Endothelial cell (in vitro differentiated cells): ENCODE measurements at regions not wholly inside any gene's neighbourhood (a gene's known extent, or its start where the extent isn't known, plus 50 kb on each side); places are given as distances from the start of the nearest gene placed in this dataset.
A peak's percentile ranks its signal among the peaks of the same experiment; 100 is the strongest.
"Not testable (repeated sequence)": the region's sequence is repeated elsewhere in the genome, so short reads cannot be mapped to it uniquely, and the experiment has no call there.

ENCODE experiments used
- DNase-seq: peaks from one replicate; pipeline ENCODE4 v3.0.0; 2021; ENCODE audit warnings: low spot score
- H3K27ac Mint-ChIP-seq: one replicate; pipeline ENCODE4 v1.8.0; 2021; ENCODE audit warnings: mixed read lengths, inconsistent platforms; ENCODE audit not compliant: unreplicated experiment
- H3K27me3 Mint-ChIP-seq: one replicate; pipeline ENCODE4 v1.8.0; 2021; ENCODE audit warnings: mild to moderate bottlenecking, moderate library complexity, mixed read lengths, inconsistent platforms; ENCODE audit not compliant: unreplicated experiment
- H3K36me3 Mint-ChIP-seq: one replicate; pipeline ENCODE4 v1.8.0; 2021; ENCODE audit warnings: mild to moderate bottlenecking, low read depth, mixed read lengths, inconsistent platforms; ENCODE audit not compliant: unreplicated experiment
- H3K4me1 Mint-ChIP-seq: one replicate; pipeline ENCODE4 v1.8.0; 2021; ENCODE audit warnings: mild to moderate bottlenecking, mixed read lengths, inconsistent platforms; ENCODE audit not compliant: unreplicated experiment
- H3K4me3 Mint-ChIP-seq: one replicate; pipeline ENCODE4 v1.8.0; 2021; ENCODE audit warnings: mild to moderate bottlenecking, mixed read lengths, inconsistent platforms; ENCODE audit not compliant: unreplicated experiment
- H3K9me3 Mint-ChIP-seq: one replicate; pipeline ENCODE4 v1.8.0; 2021; ENCODE audit warnings: mixed read lengths, inconsistent platforms; ENCODE audit not compliant: unreplicated experiment
- TF ChIP-seq, protein P1 (sequence below): fragments of 200-600 bp; sonication (generic); IDR thresholded peaks from one replicate; pipeline ENCODE4 v1.5.0; 2021; ENCODE audit warnings: antibody characterized with exemption; ENCODE audit not compliant: unreplicated experiment

DNA sequence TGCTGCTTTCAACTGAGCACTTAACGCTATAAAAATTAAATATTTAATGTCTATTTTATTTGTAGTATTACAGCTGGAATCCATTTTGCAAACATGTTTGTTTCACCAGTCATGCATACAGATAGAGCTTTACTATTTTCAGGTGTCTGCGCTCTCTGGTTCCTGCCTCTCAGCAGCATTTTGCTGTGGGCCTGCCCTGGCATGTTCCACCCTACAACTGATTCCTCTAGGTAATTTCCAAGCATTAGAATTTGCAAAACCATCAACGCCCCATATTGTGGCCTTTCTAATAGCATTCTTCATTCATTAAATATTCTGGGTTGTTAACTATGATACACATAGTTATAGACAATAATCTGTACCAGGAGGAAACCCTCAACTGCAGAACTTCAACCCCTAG is 266.4 kb upstream of the DLGAP1 start:
- H3K27me3 Mint-ChIP-seq: no peaks in the 10 kb centered on the region
- no peaks in the 10 kb centered on the region for H3K9me3 Mint-ChIP-seq
- DNase-seq: no peak
- TF ChIP-seq, protein P1, sequence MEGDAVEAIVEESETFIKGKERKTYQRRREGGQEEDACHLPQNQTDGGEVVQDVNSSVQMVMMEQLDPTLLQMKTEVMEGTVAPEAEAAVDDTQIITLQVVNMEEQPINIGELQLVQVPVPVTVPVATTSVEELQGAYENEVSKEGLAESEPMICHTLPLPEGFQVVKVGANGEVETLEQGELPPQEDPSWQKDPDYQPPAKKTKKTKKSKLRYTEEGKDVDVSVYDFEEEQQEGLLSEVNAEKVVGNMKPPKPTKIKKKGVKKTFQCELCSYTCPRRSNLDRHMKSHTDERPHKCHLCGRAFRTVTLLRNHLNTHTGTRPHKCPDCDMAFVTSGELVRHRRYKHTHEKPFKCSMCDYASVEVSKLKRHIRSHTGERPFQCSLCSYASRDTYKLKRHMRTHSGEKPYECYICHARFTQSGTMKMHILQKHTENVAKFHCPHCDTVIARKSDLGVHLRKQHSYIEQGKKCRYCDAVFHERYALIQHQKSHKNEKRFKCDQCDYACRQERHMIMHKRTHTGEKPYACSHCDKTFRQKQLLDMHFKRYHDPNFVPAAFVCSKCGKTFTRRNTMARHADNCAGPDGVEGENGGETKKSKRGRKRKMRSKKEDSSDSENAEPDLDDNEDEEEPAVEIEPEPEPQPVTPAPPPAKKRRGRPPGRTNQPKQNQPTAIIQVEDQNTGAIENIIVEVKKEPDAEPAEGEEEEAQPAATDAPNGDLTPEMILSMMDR: no peak
- no peak overlapping the region for H3K27ac Mint-ChIP-seq
- peaks cover 4% of the 10 kb centered on the region for H3K4me1 Mint-ChIP-seq
- H3K4me3 Mint-ChIP-seq: no peak overlapping the region
- no peaks in the 10 kb centered on the region for H3K36me3 Mint-ChIP-seq

DNA sequence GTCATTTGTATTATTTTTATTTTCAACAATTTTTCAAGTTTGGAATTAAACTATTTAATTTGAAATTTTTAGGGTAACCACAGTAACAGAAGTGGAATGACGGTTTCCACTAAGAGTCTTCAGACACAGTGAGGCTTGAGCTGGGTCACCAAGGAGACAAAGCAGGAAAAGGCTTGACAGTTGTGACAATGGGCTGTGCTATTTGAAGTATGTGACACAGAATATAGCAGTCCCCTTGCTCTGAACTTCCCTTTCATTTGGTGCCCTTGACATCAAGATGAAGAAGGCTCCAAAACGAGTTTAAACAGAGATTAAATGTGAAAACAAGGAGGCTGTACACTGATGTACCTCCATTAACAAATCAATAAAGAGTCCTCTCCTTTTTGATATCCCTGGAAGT is 265.4 kb upstream of the DLGAP1 start:
- no peak overlapping the region for H3K4me3 Mint-ChIP-seq
- peak overlapping the region; percentile 10 for H3K27ac Mint-ChIP-seq
- H3K4me1 Mint-ChIP-seq: peaks cover 4% of the 10 kb centered on the region
- H3K36me3 Mint-ChIP-seq: no peaks in the 10 kb centered on the region
- DNase-seq: no peak
- no peaks in the 10 kb centered on the region for H3K27me3 Mint-ChIP-seq
- TF ChIP-seq, protein P1: no peak
- H3K9me3 Mint-ChIP-seq: no peaks in the 10 kb centered on the region

DNA sequence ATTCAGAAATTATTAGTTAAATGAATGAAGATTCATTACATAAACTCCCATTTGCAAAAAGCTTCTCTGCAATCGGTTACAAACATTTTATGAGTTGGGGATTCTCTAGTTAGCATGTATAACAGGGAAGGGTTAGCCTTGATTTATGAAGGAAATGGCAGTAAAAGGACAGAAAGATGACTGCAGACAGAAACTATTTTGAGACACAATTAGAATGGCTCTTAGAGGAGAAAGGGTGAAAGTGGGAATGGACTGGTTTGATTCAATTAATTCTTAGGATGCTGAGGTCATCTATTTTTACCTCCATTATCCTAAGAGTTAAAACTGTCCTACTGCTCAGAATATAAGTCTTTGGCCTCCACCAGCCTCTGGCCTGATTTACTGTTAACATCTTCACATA is 250.8 kb upstream of the DLGAP1 start:
- Mint-ChIP-seq H3K9me3 (no peaks in the 10 kb centered on the region), H3K27me3 (peaks cover 2% of the 10 kb centered on the region), H3K27ac (no peak overlapping the region), H3K36me3 (no peaks in the 10 kb centered on the region), H3K4me3 (no peak overlapping the region), H3K4me1 (no peaks in the 10 kb centered on the region)
- DNase-seq: no peak
- TF ChIP-seq, protein P1: no peak

DNA sequence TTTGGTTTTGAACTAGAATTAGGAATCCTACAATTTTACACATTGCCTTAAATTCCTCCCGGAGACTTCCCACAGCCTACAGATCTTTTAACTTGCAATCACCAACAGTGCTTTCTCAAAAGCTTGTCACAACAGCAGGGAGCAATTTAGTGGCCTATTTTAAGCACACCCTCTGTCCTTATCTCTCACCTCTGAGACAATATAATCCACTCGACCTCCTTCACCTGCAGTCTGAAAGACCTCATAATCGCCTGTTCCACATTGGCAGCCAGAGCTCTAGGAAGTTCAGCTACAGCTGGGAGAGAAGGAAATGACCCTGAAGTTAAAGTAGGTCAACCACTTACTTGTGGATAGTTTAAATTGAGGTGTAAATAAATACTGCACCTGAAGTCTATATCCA is 249.7 kb upstream of the DLGAP1 start:
- no peaks in the 10 kb centered on the region for H3K4me1 Mint-ChIP-seq
- no peak for DNase-seq
- H3K27me3 Mint-ChIP-seq: peaks cover 2% of the 10 kb centered on the region
- TF ChIP-seq, protein P1: no peak
- H3K36me3 Mint-ChIP-seq: no peaks in the 10 kb centered on the region
- H3K9me3 Mint-ChIP-seq: no peaks in the 10 kb centered on the region
- H3K27ac Mint-ChIP-seq: no peak overlapping the region
- H3K4me3 Mint-ChIP-seq: no peak overlapping the region

DNA sequence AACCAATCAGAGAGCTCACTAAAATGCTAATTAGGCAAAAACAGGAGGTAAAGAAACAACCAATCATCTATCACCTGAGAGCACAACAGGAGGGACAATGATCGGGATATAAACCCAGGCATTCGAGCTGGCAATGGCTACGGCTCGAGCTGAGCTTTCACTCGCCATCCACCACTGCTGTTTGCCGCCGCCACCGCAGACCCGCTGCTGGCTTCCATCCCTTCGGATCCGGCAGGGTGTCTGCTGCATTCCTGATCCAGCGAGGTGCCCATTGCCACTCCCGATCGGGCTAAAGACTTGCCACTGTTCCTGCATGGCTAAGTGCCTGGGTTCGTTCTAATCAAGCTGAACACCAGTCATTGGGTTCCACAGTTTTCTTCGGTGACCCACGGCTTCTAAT is 236.7 kb upstream of the DLGAP1 start:
- H3K27ac Mint-ChIP-seq: no peak overlapping the region
- no peak overlapping the region for H3K4me3 Mint-ChIP-seq
- DNase-seq: no peak
- no peaks in the 10 kb centered on the region for H3K4me1 Mint-ChIP-seq
- H3K9me3 Mint-ChIP-seq: no peaks in the 10 kb centered on the region
- no peaks in the 10 kb centered on the region for H3K27me3 Mint-ChIP-seq
- TF ChIP-seq, protein P1: no peak
- H3K36me3 Mint-ChIP-seq: no peaks in the 10 kb centered on the region

DNA sequence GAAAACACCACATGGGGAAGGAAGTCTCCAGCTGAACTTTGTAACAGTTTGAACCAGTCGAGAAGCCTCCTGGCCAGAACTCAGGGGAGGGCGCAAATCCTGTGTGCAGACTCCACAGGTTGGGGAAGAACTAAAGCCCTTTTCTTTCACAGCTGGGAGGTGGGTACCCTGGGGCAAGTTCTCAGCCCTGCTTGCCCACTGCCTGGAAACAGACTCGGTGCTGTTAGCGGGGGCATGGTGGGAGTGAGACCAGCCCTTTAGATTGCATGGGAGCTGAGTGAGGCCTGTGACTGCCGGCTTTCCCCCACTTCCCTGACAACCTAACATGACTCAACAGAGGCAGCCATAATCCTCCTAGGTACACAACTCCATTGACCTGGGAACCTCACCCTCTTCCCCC is 223.6 kb upstream of the DLGAP1 start:
- not testable (repeated sequence) for H3K4me3 Mint-ChIP-seq, H3K9me3 Mint-ChIP-seq, DNase-seq, H3K4me1 Mint-ChIP-seq, H3K27me3 Mint-ChIP-seq, H3K36me3 Mint-ChIP-seq, H3K27ac Mint-ChIP-seq
